DOHH2 (cell line): ENCODE measurements at regions not wholly inside any gene's neighbourhood (a gene's known extent, or its start where the extent isn't known, plus 50 kb on each side); places are given as distances from the start of the nearest gene placed in this dataset.

Source experiments
- H3F3A ChIP-seq: fragments of 200-600 bp; sonication (generic), shearing (Covaris generic); 2 replicates; pipeline ENCODE4 v1.6.0; 2016; ENCODE audit warnings: antibody characterized with exemption, mild to moderate bottlenecking; ENCODE audit not compliant: control insufficient read depth, insufficient read depth
- H3K27ac ChIP-seq: fragments of 200-600 bp; sonication (generic); 2 replicates; pipeline ENCODE4 v1.5.1; 2014; ENCODE audit warnings: low read depth, mild to moderate bottlenecking, low read length, moderate library complexity
- H3K27me3 ChIP-seq: fragments of 200-600 bp; sonication (generic); 2 replicates; pipeline ENCODE4 v1.6.1; 2014; ENCODE audit warnings: mild to moderate bottlenecking, low read length, mixed read lengths; ENCODE audit not compliant: control insufficient read depth
- H3K36me3 ChIP-seq: fragments of 200-600 bp; sonication (generic); 2 replicates; pipeline ENCODE4 v1.6.1; 2014; ENCODE audit warnings: mild to moderate bottlenecking, low read length, moderate library complexity, mixed read lengths; ENCODE audit not compliant: control insufficient read depth
- H3K4me1 ChIP-seq: fragments of 200-600 bp; sonication (generic); 2 replicates; pipeline ENCODE4 v1.6.1; 2014; ENCODE audit warnings: mild to moderate bottlenecking, low read length, mixed read lengths; ENCODE audit not compliant: control insufficient read depth
- H3K4me2 ChIP-seq: fragments of 200-600 bp; sonication (generic); 2 replicates; pipeline ENCODE4 v1.6.0; 2014; ENCODE audit warnings: mild to moderate bottlenecking, low read length, moderate library complexity
- H3K4me3 ChIP-seq: fragments of 200-600 bp; sonication (generic); 2 replicates; pipeline ENCODE4 v1.5.1; 2014; ENCODE audit warnings: mild to moderate bottlenecking, low read length, mixed read lengths
- H3K79me2 ChIP-seq: fragments of 200-600 bp; sonication (generic); 2 replicates; pipeline ENCODE4 v1.6.1; 2014; ENCODE audit warnings: mild to moderate bottlenecking, low read length, mixed read lengths; ENCODE audit not compliant: control insufficient read depth
- H3K9me2 ChIP-seq: fragments of 200-600 bp; sonication (generic); replicated peaks from 2 replicates; pipeline ENCODE4 v1.6.1; 2014; ENCODE audit warnings: mild to moderate bottlenecking, low read length, mixed read lengths; ENCODE audit not compliant: control insufficient read depth
- H3K9me3 ChIP-seq: fragments of 200-600 bp; sonication (generic); 2 replicates; pipeline ENCODE4 v1.6.1; 2014; ENCODE audit warnings: antibody characterized with exemption, low read length, mixed read lengths; ENCODE audit not compliant: control insufficient read depth, insufficient read depth
- H4K20me1 ChIP-seq: fragments of 200-600 bp; sonication (generic); 2 replicates; pipeline ENCODE4 v1.6.0; 2014; ENCODE audit warnings: low read depth, mild to moderate bottlenecking, antibody characterized with exemption, low read length, moderate library complexity; ENCODE audit not compliant: control insufficient read depth, insufficient read depth
- CTCF ChIP-seq: fragments of 200-600 bp; sonication (generic); IDR thresholded peaks from one replicate; pipeline ENCODE4 v1.5.1; 2014; ENCODE audit warnings: antibody characterized with exemption, mild to moderate bottlenecking, low read depth, low read length; ENCODE audit not compliant: poor library complexity, severe bottlenecking
- EZH2phosphoT487 ChIP-seq: fragments of 200-600 bp; sonication (generic); IDR thresholded peaks from 2 replicates; pipeline ENCODE4 v1.6.1; 2017; ENCODE audit warnings: borderline replicate concordance, mild to moderate bottlenecking, antibody characterized with exemption, low read length, moderate library complexity, mixed read lengths

DNA sequence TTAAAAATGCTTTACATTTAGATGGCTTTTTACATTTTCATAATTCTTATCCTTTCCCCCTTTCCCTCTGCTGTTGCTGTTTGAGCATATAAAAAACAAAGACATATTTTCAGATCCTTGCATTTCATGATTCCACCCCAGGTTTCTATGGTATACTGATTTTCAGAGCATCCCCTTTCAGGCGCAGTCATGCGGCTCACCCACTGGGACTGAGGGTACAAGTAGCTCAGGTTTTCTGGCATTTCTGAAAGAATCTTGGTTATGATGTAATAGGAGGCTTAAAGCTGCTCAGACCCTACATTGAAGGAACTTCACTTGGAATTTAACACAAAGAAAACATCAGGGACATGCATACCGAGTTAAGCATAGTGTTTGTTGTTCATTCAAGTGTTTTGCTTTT lies 310.8 kb downstream of the ETAA1 start:
- no peak for TF ChIP-seq EZH2phosphoT487
- no peak for TF ChIP-seq CTCF
- H3K4me2 ChIP-seq: no peak overlapping the region
- no peaks in the 10 kb centered on the region for H3K9me2 ChIP-seq
- H3K36me3 ChIP-seq: no peaks in the 10 kb centered on the region
- H3K4me3 ChIP-seq: no peak overlapping the region
- H3K27me3 ChIP-seq: no peaks in the 10 kb centered on the region; the same call in 1 of the 2 replicates
- no peaks in the 10 kb centered on the region for H3K9me3 ChIP-seq
- no peaks in the 10 kb centered on the region for H4K20me1 ChIP-seq
- no peaks in the 10 kb centered on the region for H3K4me1 ChIP-seq
- H3F3A ChIP-seq: no peaks in the 10 kb centered on the region
- H3K79me2 ChIP-seq: no peaks in the 10 kb centered on the region
- H3K27ac ChIP-seq: no peak overlapping the region

DNA sequence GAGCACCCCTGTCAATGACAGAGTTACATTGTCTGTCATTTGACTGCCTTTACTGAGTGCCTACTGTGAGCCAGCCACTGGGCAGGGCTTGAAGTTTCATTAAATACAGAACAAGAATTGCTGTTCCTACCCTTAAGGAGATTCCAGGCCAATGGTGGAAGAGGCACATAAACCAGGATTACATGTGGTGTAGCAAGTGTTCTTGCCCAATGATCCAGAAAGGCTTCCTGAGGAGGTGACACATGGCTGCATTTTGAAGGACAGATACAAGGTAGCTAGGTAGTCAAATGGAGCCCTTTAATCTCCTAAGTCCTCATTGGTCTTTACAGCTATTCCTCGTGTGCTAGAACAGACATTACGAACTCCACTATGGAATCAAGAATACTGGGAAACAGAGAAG lies 312.7 kb downstream of the ETAA1 start:
- no peaks in the 10 kb centered on the region for H3K9me3 ChIP-seq
- no peaks in the 10 kb centered on the region for H3K79me2 ChIP-seq
- no peaks in the 10 kb centered on the region; the same call in 1 of the 2 replicates for H3K27me3 ChIP-seq
- H3K4me2 ChIP-seq: no peak overlapping the region
- no peaks in the 10 kb centered on the region for H3F3A ChIP-seq
- no peaks in the 10 kb centered on the region for H4K20me1 ChIP-seq
- H3K27ac ChIP-seq: no peak overlapping the region
- TF ChIP-seq EZH2phosphoT487 (no peak), CTCF (no peak)
- H3K9me2 ChIP-seq: no peaks in the 10 kb centered on the region
- H3K4me3 ChIP-seq: no peak overlapping the region
- no peaks in the 10 kb centered on the region for H3K36me3 ChIP-seq
- no peaks in the 10 kb centered on the region for H3K4me1 ChIP-seq

GRCh38 chr2:67712484-67712883 lies 315.4 kb downstream of the ETAA1 start:
- no peaks in the 10 kb centered on the region for H3K36me3 ChIP-seq

More at GRCh38 chr2:67712484-67712883, 315.4 kb downstream of the ETAA1 start:
- Histone ChIP-seq H3K9me2 (no peaks in the 10 kb centered on the region), H3K9me3 (no peaks in the 10 kb centered on the region), H3F3A (no peaks in the 10 kb centered on the region), H3K27ac (no peak overlapping the region), H3K4me1 (no peaks in the 10 kb centered on the region), H4K20me1 (no peaks in the 10 kb centered on the region), H3K4me2 (no peak overlapping the region), H3K4me3 (no peak overlapping the region), H3K79me2 (no peaks in the 10 kb centered on the region), H3K27me3 (no peaks in the 10 kb centered on the region)
- TF ChIP-seq EZH2phosphoT487 (no peak), CTCF (no peak)
